Muscle layer of colon (tissue), 2 donors: ENCODE measurements at regions not wholly inside any gene's neighbourhood (a gene's known extent, or its start where the extent isn't known, plus 50 kb on each side); places are given as distances from the start of the nearest gene placed in this dataset.

Experiments
- H3K27ac ChIP-seq: one replicate; pipeline ENCODE4 v1.7.0; 2013; ENCODE audit warnings: low read depth, mild to moderate bottlenecking, low read length, moderate library complexity
- H3K27me3 ChIP-seq, 2 donors: one replicate each; pipeline ENCODE4 v1.7.0; 2013; ENCODE audit warnings: low read length in 2 of 2, mild to moderate bottlenecking in 2 of 2; ENCODE audit not compliant: insufficient read depth in 2 of 2, control insufficient read depth in 1 of 2
- H3K36me3 ChIP-seq: one replicate; pipeline ENCODE4 v1.7.0; 2013; ENCODE audit warnings: mild to moderate bottlenecking, low read length; ENCODE audit not compliant: insufficient read depth
- H3K4me1 ChIP-seq: one replicate; pipeline ENCODE4 v1.7.0; 2013; ENCODE audit warnings: mild to moderate bottlenecking, low read length; ENCODE audit not compliant: insufficient read depth
- H3K4me3 ChIP-seq, 2 donors: one replicate each; pipeline ENCODE4 v1.7.0; 2013; ENCODE audit warnings: low read length in 2 of 2, low read depth in 1 of 2, mild to moderate bottlenecking in 1 of 2, moderate library complexity in 1 of 2
- H3K9ac ChIP-seq: one replicate; pipeline ENCODE4 v1.7.0; 2013; ENCODE audit warnings: low read length
- H3K9me3 ChIP-seq: one replicate; pipeline ENCODE4 v1.7.0; 2013; ENCODE audit warnings: mild to moderate bottlenecking, low read length
- donor health status: abdominal sarcoma.
- donor health status: Adenocarcinoma of cecum.

DNA sequence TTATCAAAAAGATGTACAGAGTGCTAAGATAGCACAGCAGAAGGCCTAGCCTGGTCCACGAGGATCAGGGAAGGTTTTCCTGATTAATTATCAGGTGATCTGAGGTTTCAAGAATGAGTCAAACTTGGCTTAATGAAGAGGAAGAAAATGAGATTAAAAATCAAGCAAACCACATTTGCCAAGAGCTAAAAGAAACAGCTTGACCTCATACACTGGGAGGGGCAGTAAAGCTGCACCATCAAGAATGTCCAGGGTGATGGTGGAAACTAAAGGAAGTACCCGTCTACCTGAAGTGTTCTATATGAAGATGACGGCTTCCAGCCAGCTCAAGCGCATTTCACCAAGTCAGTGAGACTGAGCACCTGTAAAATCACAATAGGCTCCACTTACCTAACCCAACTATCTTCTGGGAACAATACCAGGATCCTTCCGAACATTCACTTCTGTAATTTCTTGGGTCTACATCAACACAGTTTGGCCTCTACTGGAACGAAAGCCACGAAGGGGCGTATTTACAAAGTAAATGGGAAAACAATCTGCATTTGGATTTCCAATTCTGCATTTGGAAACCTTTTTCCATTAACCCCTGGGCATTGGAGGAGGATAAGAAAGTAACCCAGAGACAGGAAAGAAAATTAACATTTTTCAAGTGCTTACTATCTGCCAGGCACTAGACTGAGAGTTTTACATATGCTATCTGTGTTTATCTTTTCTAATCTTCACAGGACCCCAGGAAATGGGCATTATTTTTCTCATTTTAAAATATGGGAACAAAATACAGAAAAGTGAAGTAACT is 114.0 kb upstream of the DCLK2 start:
- H3K9ac ChIP-seq: no peak overlapping the region
- no peaks in the 10 kb centered on the region for H3K36me3 ChIP-seq
- no peaks in the 10 kb centered on the region for H3K4me1 ChIP-seq
- no peaks in the 10 kb centered on the region for H3K27me3 ChIP-seq
- no peak overlapping the region for H3K4me3 ChIP-seq
- no peak overlapping the region for H3K27ac ChIP-seq
- no peaks in the 10 kb centered on the region for H3K9me3 ChIP-seq

DNA sequence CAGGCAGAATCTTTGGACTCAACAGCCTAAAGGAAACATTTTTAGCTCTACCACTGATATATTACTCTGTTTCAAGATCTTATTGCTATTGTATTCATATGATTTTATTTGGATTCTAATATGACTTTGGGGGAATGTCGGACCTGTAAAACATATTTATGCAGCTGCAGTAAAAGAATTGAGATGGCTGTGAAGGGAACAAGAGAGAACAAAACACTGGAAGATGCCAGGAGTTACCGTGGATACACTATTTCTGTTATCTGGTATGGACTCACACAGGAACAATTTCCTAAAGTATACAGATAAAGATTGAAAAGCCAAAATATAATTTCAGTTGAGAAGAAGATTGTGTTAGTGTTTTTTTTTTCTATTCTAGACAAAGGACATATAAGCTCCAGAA is 113.0 kb upstream of the DCLK2 start:
- H3K36me3 ChIP-seq: no peaks in the 10 kb centered on the region
- H3K27ac ChIP-seq: no peak overlapping the region
- H3K9me3 ChIP-seq: no peaks in the 10 kb centered on the region
- no peak overlapping the region for H3K4me3 ChIP-seq
- H3K4me1 ChIP-seq: no peaks in the 10 kb centered on the region
- H3K27me3 ChIP-seq: no peaks in the 10 kb centered on the region
- H3K9ac ChIP-seq: no peak overlapping the region

DNA sequence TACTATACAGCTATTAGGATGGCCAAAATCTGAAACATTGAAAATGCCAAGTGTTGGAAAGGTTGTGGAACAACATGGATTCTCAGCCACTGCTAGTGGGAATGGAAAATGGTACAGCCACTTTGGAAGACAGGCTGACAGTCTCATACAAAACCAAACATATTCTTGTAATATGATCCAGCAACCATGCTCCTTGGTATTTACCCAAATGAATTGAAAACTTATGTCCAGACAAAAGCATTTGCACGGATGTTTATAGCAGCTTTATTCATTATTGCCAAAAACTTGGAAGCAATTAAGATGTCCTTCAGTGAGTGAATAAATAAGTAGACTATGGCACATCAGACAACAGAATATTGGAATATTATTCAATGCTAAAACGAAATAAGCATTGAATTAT is 105.8 kb upstream of the DCLK2 start:
- no peaks in the 10 kb centered on the region for H3K4me1 ChIP-seq
- H3K36me3 ChIP-seq: no peaks in the 10 kb centered on the region
- no peak overlapping the region for H3K4me3 ChIP-seq
- no peaks in the 10 kb centered on the region for H3K27me3 ChIP-seq
- no peaks in the 10 kb centered on the region for H3K9me3 ChIP-seq
- H3K9ac ChIP-seq: no peak overlapping the region
- H3K27ac ChIP-seq: no peak overlapping the region

DNA sequence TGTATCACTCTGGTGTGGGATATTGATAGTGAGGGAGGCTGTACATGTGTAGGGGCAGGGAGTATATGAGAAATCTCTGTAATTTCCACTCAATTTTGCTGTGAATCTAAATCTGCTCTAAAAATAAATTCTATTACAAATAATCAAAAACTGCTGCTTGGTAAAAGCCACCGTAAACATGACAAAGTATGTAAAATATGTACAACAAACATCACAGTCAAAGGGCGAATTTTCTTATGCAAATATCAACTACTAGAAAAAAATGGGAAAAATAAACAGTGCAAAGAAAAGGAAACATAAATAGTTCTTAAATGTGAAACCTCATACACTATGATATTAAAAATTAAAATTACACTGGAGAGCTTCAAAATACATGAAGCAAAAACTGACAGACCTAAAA is 105.1 kb upstream of the DCLK2 start:
- H3K27ac ChIP-seq: no peak overlapping the region
- no peaks in the 10 kb centered on the region for H3K27me3 ChIP-seq
- H3K4me1 ChIP-seq: no peaks in the 10 kb centered on the region
- no peaks in the 10 kb centered on the region for H3K36me3 ChIP-seq
- H3K4me3 ChIP-seq: no peak overlapping the region
- no peaks in the 10 kb centered on the region for H3K9me3 ChIP-seq
- H3K9ac ChIP-seq: no peak overlapping the region

DNA sequence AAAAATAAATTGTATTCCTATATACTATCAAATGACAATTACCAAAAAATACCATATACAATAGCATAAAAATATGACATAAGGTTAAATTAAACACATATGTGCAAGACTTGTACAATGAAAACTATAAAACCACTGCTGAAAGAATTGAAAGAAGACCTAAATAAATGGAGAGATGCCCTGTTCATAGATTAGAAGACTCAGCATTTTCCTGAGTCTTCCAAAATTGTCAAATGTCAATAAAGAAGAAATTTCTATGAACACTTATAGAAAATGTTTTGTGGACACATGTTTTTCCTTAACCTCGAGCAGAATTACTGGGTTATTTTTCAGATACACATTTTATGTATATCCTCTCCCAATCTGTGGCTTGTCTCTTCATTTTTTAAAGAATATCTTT is 103.1 kb upstream of the DCLK2 start:
- H3K4me1 ChIP-seq: no peaks in the 10 kb centered on the region
- H3K27ac ChIP-seq: no peak overlapping the region
- H3K9ac ChIP-seq: no peak overlapping the region
- H3K36me3 ChIP-seq: no peaks in the 10 kb centered on the region
- H3K4me3 ChIP-seq: no peak overlapping the region
- H3K27me3 ChIP-seq: no peaks in the 10 kb centered on the region
- H3K9me3 ChIP-seq: no peaks in the 10 kb centered on the region

- Histone ChIP-seq H3K9me3 (no peaks in the 10 kb centered on the region), H3K27ac (no peak overlapping the region), H3K4me3 (no peak overlapping the region), H3K36me3 (no peaks in the 10 kb centered on the region), H3K9ac (no peak overlapping the region), H3K4me1 (no peaks in the 10 kb centered on the region), H3K27me3 (no peaks in the 10 kb centered on the region)
Measured at GRCh38 chr4:149980121-149980682, 98.0 kb upstream of the DCLK2 start.

- Histone ChIP-seq H3K27ac (no peak overlapping the region), H3K4me1 (no peaks in the 10 kb centered on the region), H3K36me3 (no peaks in the 10 kb centered on the region), H3K27me3 (no peaks in the 10 kb centered on the region), H3K9ac (no peak overlapping the region), H3K4me3 (no peak overlapping the region), H3K9me3 (no peaks in the 10 kb centered on the region)
Measured at GRCh38 chr4:149980941-149981340, 97.3 kb upstream of the DCLK2 start.

DNA sequence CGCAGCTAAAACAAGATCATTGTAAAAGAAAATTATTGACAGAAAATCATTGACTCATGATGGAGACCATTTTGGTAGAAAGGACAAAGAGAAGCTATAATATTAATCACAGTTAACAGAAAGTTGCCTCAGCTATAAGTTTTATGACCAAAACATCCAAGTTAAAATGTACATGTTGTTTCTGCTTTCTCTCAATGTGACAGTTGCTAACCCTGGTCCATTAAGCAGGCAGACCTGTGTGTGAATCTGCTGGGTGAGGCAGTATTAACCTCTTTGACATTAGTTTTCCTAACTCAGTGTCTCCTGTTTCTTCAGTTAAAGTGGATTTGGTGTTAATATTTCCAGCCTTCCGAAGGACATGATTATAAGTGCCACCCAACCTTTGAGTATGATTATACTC is 94.8 kb upstream of the DCLK2 start:
- H3K27ac ChIP-seq: no peak overlapping the region
- H3K9me3 ChIP-seq: no peaks in the 10 kb centered on the region
- no peaks in the 10 kb centered on the region for H3K27me3 ChIP-seq
- H3K9ac ChIP-seq: no peak overlapping the region
- no peaks in the 10 kb centered on the region for H3K4me1 ChIP-seq
- no peak overlapping the region for H3K4me3 ChIP-seq
- H3K36me3 ChIP-seq: no peaks in the 10 kb centered on the region

GRCh38 chr4:149983931-149984330 is 94.3 kb upstream of the DCLK2 start:
- H3K4me1 ChIP-seq: no peaks in the 10 kb centered on the region

GRCh38 chr4:149985981-149986380 is 92.3 kb upstream of the DCLK2 start:
- Histone ChIP-seq H3K9me3 (no peaks in the 10 kb centered on the region), H3K4me1 (no peaks in the 10 kb centered on the region), H3K27ac (no peak overlapping the region), H3K4me3 (no peak overlapping the region), H3K9ac (no peak overlapping the region), H3K27me3 (no peaks in the 10 kb centered on the region), H3K36me3 (no peaks in the 10 kb centered on the region)

More at GRCh38 chr4:149983931-149984330, 94.3 kb upstream of the DCLK2 start:
- no peak overlapping the region for H3K27ac ChIP-seq
- no peak overlapping the region for H3K4me3 ChIP-seq
- no peak overlapping the region for H3K9ac ChIP-seq
- no peaks in the 10 kb centered on the region for H3K27me3 ChIP-seq
- H3K9me3 ChIP-seq: no peaks in the 10 kb centered on the region
- H3K36me3 ChIP-seq: no peaks in the 10 kb centered on the region

DNA sequence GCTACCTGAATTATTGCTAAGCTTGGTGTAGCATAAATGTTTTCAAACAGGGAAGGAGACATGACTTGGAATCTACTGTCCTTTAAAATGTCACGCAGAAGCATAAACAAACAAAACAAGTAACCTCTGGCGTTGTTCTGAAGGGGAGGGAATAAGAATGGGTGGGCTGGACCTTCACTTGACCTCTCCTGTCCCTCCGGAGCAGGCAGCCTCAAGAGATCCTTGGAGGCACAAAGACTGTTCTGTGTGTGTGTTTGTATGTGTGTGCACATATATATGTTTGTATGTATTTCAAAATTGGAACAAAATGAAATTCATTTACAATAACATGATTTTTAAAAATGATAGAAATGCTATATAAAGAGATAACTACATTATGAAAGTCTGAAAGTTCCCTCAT is 91.3 kb upstream of the DCLK2 start:
- Histone ChIP-seq H3K4me3 (no peak overlapping the region), H3K27ac (no peak overlapping the region), H3K9me3 (no peaks in the 10 kb centered on the region), H3K9ac (no peak overlapping the region), H3K36me3 (no peaks in the 10 kb centered on the region), H3K27me3 (no peaks in the 10 kb centered on the region), H3K4me1 (no peaks in the 10 kb centered on the region)
